ENCODE measurements at regions not wholly inside any gene's neighbourhood (a gene's known extent, or its start where the extent isn't known, plus 50 kb on each side); places are given as distances from the start of the nearest gene placed in this dataset.
"Not testable (repeated sequence)": the region's sequence is repeated elsewhere in the genome, so short reads cannot be mapped to it uniquely, and the experiment has no call there.

- TF ChIP-seq, protein P1, sequence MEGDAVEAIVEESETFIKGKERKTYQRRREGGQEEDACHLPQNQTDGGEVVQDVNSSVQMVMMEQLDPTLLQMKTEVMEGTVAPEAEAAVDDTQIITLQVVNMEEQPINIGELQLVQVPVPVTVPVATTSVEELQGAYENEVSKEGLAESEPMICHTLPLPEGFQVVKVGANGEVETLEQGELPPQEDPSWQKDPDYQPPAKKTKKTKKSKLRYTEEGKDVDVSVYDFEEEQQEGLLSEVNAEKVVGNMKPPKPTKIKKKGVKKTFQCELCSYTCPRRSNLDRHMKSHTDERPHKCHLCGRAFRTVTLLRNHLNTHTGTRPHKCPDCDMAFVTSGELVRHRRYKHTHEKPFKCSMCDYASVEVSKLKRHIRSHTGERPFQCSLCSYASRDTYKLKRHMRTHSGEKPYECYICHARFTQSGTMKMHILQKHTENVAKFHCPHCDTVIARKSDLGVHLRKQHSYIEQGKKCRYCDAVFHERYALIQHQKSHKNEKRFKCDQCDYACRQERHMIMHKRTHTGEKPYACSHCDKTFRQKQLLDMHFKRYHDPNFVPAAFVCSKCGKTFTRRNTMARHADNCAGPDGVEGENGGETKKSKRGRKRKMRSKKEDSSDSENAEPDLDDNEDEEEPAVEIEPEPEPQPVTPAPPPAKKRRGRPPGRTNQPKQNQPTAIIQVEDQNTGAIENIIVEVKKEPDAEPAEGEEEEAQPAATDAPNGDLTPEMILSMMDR (IDR thresholded peaks at IDR 0.05; ENCODE audit: insufficient read depth, low read length, poor library complexity, severe bottlenecking), result not testable (repeated sequence)
- not testable (repeated sequence) for TF ChIP-seq EZH2phosphoT487 (conservative IDR thresholded peaks at IDR 0.05; ENCODE audit: low read length)
These were observed 130.9 kb downstream of the LAT start for GRCh38 chr16:29115802-29116141.
